Activated naive CD4-positive, alpha-beta T cell treated with anti-CD3 and anti-CD28 coated beads, Interleukin-2, amount 10 ng/mL, durations not matched to agents 7 days and 5 days (primary cell): ENCODE measurements at regions not wholly inside any gene's neighbourhood (a gene's known extent, or its start where the extent isn't known, plus 50 kb on each side); places are given as distances from the start of the nearest gene placed in this dataset.
"Not testable (repeated sequence)": the region's sequence is repeated elsewhere in the genome, so short reads cannot be mapped to it uniquely, and the experiment has no call there.

Experiments used
- CTCF ChIA-PET: fragments of 350-600 bp; sonication (Branson Sonifier 250); formaldehyde crosslinking; loops from one replicate; lab custom pipeline; 2021; ENCODE audit warnings: antibody characterized with exemption; lab: Charles Lee
- DNase-seq: peaks from one replicate; pipeline ENCODE4 v3.0.0-alpha.2; 2020
- H3K27ac Mint-ChIP-seq: one replicate; pipeline ENCODE4 v1.8.0; 2021; ENCODE audit warnings: mild to moderate bottlenecking, moderate library complexity, mixed read lengths
- H3K27me3 Mint-ChIP-seq: one replicate; pipeline ENCODE4 v1.8.0; 2021; ENCODE audit warnings: mild to moderate bottlenecking, mixed read lengths
- H3K36me3 Mint-ChIP-seq: one replicate; pipeline ENCODE4 v1.8.0; 2021; ENCODE audit warnings: mixed read lengths
- H3K4me1 Mint-ChIP-seq: one replicate; pipeline ENCODE4 v1.8.0; 2021; ENCODE audit warnings: mixed read lengths
- H3K4me3 Mint-ChIP-seq: one replicate; pipeline ENCODE4 v1.8.0; 2021; ENCODE audit warnings: mild to moderate bottlenecking, moderate library complexity, mixed read lengths
- H3K9me3 Mint-ChIP-seq: one replicate; pipeline ENCODE4 v1.8.0; 2021; ENCODE audit warnings: mixed read lengths

DNA sequence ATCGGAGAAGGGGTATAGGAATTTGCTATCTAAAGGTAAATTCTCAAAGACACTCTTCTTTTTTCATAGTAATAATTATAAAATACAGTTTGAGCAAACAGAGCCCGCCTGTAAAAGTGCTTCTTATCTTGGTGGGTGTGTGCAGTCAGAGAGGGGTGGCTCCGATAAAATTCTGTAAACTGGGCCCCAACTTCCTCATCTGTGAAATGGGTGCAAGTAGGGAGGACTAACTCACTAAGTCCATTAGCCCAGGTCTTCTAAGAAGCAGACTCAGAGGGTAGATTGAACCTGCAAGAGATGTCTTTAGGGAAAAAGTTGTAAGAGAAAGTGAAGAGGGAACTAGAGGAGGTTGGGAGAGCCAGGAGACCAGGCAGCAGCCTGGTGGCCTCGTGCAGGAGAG lies 245.8 kb upstream of the RREB1 start:
- Mint-ChIP-seq H3K4me3 (no peak overlapping the region), H3K9me3 (no peaks in the 10 kb centered on the region), H3K27ac (no peak overlapping the region), H3K27me3 (peaks cover 21% of the 10 kb centered on the region), H3K36me3 (no peaks in the 10 kb centered on the region), H3K4me1 (peaks cover under 1% of the 10 kb centered on the region)
- no peak for DNase-seq
- CTCF ChIA-PET, result interaction anchor here (0.7 kb wide), 1 partner anchor 10 kb away, joined by 5 read pairs; no protein-coding TSS in a partner anchor

DNA sequence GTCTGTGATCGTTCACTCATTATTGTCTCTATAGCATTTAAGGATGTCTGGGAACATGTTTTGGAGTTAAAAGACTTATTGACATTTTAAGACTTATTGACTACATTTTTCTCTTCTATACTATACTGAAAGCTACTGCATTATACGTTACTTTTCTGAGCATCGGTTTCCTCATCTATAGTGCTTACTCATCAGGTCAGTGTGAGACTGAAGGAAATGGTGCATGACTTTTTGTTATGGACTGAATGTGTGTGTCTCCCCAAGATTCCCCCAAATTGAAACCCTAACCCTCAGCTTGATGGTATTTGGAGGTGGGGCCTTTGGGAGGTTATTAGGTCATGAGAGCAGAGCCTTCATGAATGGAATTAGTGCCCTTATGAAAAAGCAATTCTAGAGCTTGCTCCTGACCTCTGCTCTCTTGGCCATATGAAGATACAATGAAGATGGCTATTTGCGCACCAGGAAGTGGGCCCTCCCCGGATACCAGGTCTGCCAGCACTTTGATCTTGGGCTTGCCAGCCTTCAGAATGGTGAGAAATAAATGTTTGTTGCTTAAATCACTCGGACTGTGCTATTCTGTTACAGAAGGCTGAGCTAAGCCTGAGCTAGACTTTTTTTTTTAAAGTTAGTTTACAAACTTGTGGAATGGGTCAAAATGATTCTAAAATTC lies 243.7 kb upstream of the RREB1 start:
- Mint-ChIP-seq H3K4me3 (no peak overlapping the region), H3K27ac (no peak overlapping the region), H3K4me1 (no peaks in the 10 kb centered on the region), H3K36me3 (no peaks in the 10 kb centered on the region), H3K9me3 (no peaks in the 10 kb centered on the region), H3K27me3 (peaks cover 21% of the 10 kb centered on the region)
- CTCF ChIA-PET, result no interaction called here
- no peak for DNase-seq

DNA sequence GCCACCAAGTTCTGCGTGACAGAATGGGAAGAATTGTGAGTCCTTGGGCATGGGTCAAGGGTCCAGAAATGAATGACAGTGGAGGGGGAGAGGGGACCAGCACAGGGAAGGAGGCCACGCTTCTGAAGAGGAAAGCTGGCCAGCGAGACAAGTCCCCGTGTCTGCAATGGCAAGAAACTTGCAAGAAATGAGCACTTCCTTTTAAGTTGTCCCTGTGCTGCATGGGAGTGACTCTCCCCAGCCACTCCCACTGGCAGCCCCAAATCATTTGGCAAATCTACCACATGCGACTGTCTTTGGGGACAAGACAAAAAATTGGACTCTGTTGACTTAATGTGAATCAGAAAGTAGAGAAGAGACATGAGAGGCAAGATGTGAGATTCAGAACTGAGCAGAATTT lies 242.2 kb upstream of the RREB1 start:
- H3K27me3 Mint-ChIP-seq, result peaks cover 25% of the 10 kb centered on the region
- DNase-seq, result no peak

DNA sequence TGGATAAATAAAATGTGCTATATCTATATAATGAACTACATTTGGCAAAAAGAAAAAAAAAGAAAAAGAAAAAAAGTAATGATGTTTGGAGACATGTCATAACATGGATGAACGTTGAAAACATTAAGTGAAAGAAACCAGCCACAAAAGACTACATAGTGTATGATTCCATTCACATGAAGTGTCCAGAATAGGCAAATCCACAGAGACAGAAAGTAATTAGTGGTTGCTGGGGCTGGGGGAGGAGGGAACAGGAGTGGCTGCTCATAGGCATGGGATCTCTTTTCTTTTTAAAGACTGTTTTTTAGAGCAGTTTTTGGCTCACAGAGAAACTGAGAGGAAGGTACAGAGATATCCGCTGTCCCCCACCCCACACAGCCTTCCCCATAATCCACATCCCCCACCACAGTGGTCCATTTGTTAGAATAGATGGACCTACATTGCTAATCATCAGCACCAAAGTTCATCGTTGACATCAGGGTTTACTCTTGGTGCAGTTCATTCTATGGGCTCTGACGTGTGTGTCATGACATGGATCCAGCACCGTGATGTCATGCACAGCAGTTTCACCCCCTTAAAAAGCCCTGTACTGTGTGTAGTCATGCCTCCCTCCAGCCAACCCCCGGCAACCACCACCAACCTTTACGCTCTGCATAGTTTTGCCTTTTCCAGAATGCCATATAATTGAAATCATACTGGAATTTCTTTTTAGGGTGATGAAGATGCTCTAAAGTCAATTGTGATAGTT lies 240.9 kb upstream of the RREB1 start:
- H3K4me3 Mint-ChIP-seq, result no peak overlapping the region
- H3K27ac Mint-ChIP-seq, result no peak overlapping the region
- H3K27me3 Mint-ChIP-seq, result peaks cover 25% of the 10 kb centered on the region
- no peaks in the 10 kb centered on the region for H3K4me1 Mint-ChIP-seq
- no peaks in the 10 kb centered on the region for H3K9me3 Mint-ChIP-seq
- DNase-seq, result no peak
- no peaks in the 10 kb centered on the region for H3K36me3 Mint-ChIP-seq
- CTCF ChIA-PET, result no interaction called here

More for the DNA sequence above, 242.2 kb upstream of the RREB1 start:
- H3K27ac Mint-ChIP-seq, result no peak overlapping the region
- CTCF ChIA-PET, result no interaction called here
- no peak overlapping the region for H3K4me3 Mint-ChIP-seq
- no peaks in the 10 kb centered on the region for H3K4me1 Mint-ChIP-seq
- H3K9me3 Mint-ChIP-seq, result no peaks in the 10 kb centered on the region
- H3K36me3 Mint-ChIP-seq, result no peaks in the 10 kb centered on the region

DNA sequence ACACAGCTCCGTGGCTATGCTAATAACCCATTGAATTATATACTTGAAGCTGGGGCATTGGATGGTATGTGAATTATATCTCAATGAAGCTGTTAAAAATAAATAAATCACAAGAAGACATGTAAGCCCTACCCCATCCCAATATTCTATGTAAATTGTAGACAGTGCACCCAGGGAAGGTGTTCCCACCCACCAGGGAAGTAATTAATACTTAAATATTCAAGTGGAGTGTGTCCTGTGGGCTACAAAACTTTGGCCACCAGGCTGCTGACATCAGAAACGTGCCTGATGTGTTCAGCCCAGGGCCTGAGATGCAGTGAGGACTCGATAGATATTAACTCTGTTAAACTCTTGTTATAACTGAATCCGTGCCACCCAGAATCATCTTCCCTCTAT lies 240.4 kb upstream of the RREB1 start:
- Mint-ChIP-seq H3K27ac (no peak overlapping the region), H3K27me3 (peaks cover 21% of the 10 kb centered on the region), H3K9me3 (no peaks in the 10 kb centered on the region), H3K36me3 (no peaks in the 10 kb centered on the region), H3K4me1 (no peaks in the 10 kb centered on the region), H3K4me3 (no peak overlapping the region)
- CTCF ChIA-PET, result no interaction called here
- DNase-seq, result no peak

DNA sequence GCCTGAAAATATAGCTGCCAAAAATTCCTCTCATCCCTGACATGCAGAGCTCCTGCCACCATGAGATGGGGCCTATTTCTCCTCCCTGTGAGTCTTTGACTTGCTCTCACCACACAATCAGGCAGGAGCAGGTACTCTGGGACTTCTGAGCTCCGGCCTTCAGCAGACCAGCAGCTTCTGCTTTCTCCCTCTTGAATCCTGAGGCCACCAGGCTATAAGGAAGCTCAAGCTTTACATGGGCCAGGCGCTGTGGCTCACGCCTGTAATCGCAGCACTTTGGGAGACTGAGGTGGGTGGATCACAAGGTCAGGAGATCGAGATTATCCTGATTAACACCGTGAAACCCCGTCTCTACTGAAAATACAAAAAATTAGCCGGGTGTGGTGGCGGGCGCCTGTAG lies 238.7 kb upstream of the RREB1 start:
- Mint-ChIP-seq H3K9me3 (no peaks in the 10 kb centered on the region), H3K4me3 (no peak overlapping the region), H3K27ac (no peak overlapping the region), H3K27me3 (peaks cover 10% of the 10 kb centered on the region), H3K36me3 (no peaks in the 10 kb centered on the region), H3K4me1 (no peaks in the 10 kb centered on the region)
- DNase-seq, result no peak
- CTCF ChIA-PET, result interaction anchor here (1.0 kb wide), 1 partner anchor 393 kb away, joined by 3 read pairs; no protein-coding TSS in a partner anchor

DNA sequence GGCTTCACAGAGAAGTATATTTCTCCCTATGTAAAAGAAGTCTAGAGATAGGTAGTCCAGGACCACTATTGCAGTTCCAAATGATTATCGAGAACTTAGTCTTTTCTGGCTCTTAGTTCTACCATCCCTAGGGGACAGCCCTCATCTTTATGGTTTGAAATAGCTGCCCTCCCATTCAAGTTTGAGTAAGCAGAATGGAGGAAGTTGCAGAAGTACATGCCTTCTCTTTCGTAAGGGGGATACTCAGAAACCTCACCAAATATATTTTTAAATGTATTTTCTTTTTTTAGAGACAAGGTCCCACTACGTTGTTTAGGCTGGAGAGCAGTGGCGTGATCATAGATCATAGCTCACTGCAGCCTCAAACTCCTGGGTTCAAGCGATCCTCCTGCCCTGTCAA lies 236.8 kb upstream of the RREB1 start:
- no peak overlapping the region for H3K27ac Mint-ChIP-seq
- no peaks in the 10 kb centered on the region for H3K4me1 Mint-ChIP-seq
- H3K9me3 Mint-ChIP-seq, result no peaks in the 10 kb centered on the region
- peaks cover 19% of the 10 kb centered on the region for H3K27me3 Mint-ChIP-seq
- CTCF ChIA-PET, result no interaction called here
- no peak overlapping the region for H3K4me3 Mint-ChIP-seq
- no peaks in the 10 kb centered on the region for H3K36me3 Mint-ChIP-seq
- DNase-seq, result no peak

DNA sequence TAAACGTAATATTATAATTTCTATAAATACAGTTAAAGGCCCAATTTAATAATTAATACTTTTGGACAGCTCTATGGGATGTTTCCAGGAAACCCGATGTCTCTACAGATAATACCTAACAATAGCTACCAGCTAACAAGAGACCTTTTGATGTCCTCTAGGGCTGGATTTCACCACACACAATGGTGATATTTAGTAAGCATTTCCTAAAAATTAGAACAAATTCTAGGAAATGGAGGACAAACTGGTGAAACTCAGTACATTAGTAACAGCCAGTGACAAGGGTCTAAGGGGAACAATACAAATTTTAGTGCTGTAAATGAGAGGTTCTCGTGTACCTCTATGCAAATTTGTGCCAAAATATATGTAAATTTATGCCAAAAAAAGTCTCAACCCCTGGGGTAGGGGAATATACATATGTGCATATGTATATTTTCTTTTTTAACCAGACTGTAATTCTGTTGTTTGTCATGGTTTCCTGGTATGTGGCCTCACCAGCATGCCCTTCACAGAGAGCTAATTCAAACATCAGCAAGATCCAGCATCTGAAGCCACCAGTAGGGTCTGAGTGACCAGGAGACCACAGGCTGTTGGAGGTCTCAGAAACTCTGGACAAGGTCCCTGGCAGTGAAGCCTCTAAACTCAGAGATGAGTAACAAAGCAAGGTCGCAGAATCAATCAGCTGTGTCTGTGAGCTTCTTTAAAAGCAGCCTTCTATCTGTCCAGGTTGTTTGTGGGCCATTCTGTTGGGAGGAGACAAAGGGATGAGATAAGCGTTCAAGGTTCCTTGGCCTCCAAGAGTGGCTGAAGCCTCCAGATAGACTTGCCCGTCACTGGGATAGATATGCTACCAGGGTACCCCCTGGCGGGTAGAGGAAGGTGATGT lies 235.1 kb upstream of the RREB1 start:
- H3K9me3 Mint-ChIP-seq, result no peaks in the 10 kb centered on the region
- no peak overlapping the region for H3K4me3 Mint-ChIP-seq
- DNase-seq, result no peak
- H3K36me3 Mint-ChIP-seq, result no peaks in the 10 kb centered on the region
- H3K27me3 Mint-ChIP-seq, result peaks cover 24% of the 10 kb centered on the region
- H3K4me1 Mint-ChIP-seq, result no peaks in the 10 kb centered on the region
- CTCF ChIA-PET, result no interaction called here
- no peak overlapping the region for H3K27ac Mint-ChIP-seq

DNA sequence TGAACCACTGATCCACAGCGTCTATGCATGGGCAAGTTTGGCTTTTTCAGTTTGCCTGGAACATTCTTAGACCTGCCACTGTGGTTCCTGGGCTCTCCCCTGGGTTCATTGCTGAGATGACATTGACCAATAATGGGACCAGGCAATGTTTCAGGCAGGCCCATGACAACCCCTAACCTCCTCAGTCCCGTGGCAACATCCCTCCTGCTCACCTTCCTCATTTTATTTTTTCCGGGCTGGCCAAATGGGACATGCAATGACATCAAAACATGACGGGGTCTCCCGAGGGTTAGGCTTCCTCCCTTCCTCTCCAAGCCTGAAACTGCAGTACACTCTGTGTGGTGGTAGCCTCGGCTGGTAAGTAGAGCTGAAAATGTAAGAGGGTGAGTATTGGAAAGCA lies 234.0 kb upstream of the RREB1 start:
- H3K4me3 Mint-ChIP-seq, result no peak overlapping the region
- CTCF ChIA-PET, result no interaction called here
- no peaks in the 10 kb centered on the region for H3K36me3 Mint-ChIP-seq
- H3K27me3 Mint-ChIP-seq, result peaks cover 21% of the 10 kb centered on the region
- no peak for DNase-seq
- H3K27ac Mint-ChIP-seq, result no peak overlapping the region
- no peaks in the 10 kb centered on the region for H3K9me3 Mint-ChIP-seq
- no peaks in the 10 kb centered on the region for H3K4me1 Mint-ChIP-seq

DNA sequence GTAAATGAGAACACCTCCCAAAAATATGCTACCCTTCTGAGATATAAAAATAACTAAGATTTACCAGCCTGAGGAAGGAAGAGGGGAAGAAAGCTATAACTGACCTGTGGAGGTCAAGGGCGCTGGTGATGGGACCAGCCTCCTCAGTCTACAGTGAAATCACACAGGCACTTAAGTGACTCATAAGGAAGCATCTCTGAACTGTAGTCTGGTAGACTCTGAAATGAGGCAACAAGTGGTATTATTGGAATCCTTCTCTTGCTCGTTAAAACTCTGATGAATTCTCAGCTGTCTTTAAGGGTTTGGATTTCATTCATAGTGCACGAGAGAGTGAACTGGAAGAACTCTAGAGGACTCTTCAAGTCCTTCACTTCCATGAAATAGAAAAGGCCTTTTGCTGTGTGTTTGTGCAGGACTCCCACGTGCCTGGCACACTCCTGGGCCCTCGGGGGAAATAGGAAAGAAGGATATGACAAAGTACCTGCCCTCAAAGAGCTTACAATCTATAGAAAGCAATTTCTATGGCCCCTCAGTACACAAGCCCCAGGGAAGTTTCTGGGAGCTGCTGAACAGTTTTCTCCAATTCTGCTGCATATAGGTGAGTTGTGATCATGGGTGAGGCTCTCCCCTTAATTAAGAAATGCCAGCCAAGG lies 231.8 kb upstream of the RREB1 start:
- Mint-ChIP-seq H3K4me1 (peaks cover 2% of the 10 kb centered on the region), H3K27ac (no peak overlapping the region), H3K36me3 (no peaks in the 10 kb centered on the region), H3K9me3 (no peaks in the 10 kb centered on the region), H3K4me3 (no peak overlapping the region), H3K27me3 (peaks cover 20% of the 10 kb centered on the region)
- CTCF ChIA-PET, result no interaction called here
- no peak for DNase-seq

DNA sequence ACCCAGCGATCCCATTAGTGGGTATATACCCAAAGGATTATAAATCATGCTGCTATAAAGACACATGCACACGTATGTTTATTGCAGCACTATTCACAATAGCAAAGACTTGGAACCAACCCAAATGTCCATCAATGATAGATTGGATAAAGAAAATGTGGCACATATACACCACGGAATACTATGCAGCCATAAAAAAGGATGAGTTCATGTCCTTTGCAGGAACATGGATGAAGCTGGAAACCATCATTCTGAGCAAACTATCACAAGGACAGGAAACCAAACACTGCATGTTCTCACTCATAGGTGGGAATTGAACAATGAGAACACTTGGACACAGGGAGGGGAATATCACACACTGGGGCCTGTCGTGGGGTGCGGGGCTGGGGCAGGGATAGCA lies 230.0 kb upstream of the RREB1 start:
- H3K27ac Mint-ChIP-seq, CTCF ChIA-PET: not testable (repeated sequence)

DNA sequence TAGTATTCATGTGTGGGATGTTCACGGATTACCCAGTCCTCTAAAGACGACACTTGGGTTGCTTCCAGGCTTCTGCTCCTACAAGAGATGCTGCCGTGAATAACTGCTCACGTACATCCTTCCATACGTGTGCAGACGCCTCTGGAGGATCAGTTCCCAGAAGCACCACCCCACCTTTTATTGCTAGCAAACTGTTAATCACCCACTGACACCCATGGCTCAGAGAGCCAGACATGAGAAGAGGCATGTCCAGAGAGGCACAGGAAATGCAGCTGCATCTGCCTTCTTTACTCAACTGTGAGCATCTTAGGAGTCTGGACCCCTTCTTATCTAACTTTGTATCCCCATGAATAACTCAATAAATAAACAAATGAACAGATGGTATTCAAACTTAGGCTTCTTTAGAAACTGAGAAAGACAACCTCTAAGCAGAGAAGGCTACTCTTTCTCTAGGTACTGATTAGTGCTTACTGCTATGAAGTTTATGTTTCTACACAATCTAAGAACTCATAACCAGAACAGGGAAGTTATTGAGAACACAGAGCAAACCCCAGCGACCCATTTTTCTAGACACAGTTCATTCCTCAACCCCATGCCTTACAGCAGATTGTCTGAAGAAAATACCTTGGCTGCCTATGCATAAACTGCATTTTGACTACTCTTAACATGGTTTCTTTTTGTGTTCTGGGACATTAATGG lies 228.7 kb upstream of the RREB1 start:
- no peaks in the 10 kb centered on the region for H3K9me3 Mint-ChIP-seq
- no peak for DNase-seq
- H3K4me1 Mint-ChIP-seq, result peaks cover 2% of the 10 kb centered on the region
- H3K4me3 Mint-ChIP-seq, result no peak overlapping the region
- H3K36me3 Mint-ChIP-seq, result no peaks in the 10 kb centered on the region
- H3K27me3 Mint-ChIP-seq, result peaks cover 20% of the 10 kb centered on the region
- CTCF ChIA-PET, result no interaction called here
- no peak overlapping the region for H3K27ac Mint-ChIP-seq

More for the DNA sequence above, 230.0 kb upstream of the RREB1 start:
- H3K4me1 Mint-ChIP-seq, H3K36me3 Mint-ChIP-seq, H3K4me3 Mint-ChIP-seq, H3K9me3 Mint-ChIP-seq, DNase-seq: not testable (repeated sequence)
- H3K27me3 Mint-ChIP-seq, result peaks cover 20% of the 10 kb centered on the region

DNA sequence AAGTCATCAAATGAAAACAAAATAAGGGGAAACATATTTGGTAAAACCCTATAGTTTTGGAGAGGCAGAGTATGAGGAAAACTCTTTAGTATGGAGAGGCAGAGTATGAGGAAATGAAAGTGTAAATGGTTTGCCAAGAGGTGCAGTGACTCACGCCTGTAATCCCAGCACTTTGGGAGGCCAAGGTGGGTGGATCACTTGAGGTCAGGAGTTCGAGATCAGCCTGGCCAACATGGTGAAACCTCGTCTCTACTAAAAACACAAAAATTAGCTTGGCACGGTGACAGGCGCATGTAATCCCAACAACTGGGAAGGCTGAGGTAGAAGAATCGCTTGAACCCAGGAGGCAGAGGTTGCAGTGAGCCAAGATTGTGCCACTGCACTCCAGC lies 228.2 kb upstream of the RREB1 start:
- H3K4me3 Mint-ChIP-seq, CTCF ChIA-PET, H3K9me3 Mint-ChIP-seq, H3K36me3 Mint-ChIP-seq, H3K27ac Mint-ChIP-seq, H3K4me1 Mint-ChIP-seq, DNase-seq: not testable (repeated sequence)
- H3K27me3 Mint-ChIP-seq, result peaks cover 20% of the 10 kb centered on the region
